ENCODE measurements at regions not wholly inside any gene's neighbourhood (a gene's known extent, or its start where the extent isn't known, plus 50 kb on each side); places are given as distances from the start of the nearest gene placed in this dataset.

DNA sequence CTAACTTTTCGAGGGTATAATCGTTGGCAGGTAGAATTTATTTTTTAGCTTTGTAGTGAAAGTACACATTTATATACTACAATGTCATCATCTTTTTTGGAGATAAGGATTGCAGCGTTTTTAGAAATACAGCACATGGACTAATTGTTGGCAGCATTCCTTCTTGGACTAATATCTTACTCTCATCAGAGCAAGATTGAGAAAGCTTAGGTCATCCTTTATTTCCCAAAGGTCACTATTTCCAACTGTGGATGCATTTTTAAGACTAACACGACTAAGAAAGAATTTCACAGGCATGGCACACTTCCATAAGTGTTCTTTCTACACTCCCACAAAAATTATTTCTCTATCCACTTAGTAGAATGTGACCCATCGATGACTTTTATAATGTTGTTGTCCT is 732.3 kb downstream of the NCAM2 start:
- DNase-seq = no peak

DNA sequence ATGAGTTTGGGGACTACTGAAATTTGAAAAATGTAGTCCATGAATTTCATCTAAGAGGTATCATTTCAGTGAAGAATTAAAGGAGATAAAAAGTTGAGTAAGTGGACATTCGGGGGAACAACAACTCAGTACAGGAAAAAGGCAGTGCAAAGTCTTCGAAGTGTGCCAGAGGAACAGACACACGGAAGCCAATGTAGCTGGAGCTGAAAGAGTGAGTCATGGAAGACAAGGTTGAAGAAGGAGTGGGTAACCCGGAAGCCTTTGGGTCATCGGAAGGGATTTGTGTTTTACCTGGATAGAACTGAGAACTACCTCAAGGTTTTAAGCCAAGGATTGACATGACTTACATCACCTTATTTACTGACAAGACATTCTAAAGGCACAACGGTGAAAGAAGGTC is 733.4 kb downstream of the NCAM2 start:
- DNase-seq = no peak

DNA sequence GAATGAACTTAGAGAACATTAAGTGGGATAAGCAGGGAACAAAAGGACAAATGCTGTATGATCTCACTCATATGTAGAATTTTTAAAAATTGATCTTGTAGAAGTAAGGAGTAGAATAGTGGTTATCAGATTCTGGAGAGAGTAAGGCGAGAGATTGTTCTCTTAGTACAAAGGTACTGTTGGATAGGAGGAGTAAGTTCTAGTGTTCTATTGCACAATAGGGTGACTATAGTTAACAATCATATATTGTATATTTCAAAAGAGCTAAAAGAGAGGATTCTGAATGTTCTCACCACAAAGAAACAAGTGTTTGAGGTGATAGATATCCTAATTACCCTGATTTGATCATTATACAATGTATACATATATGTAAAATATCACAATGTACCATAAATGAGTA is 735.9 kb downstream of the NCAM2 start:
- no peak for DNase-seq

DNA sequence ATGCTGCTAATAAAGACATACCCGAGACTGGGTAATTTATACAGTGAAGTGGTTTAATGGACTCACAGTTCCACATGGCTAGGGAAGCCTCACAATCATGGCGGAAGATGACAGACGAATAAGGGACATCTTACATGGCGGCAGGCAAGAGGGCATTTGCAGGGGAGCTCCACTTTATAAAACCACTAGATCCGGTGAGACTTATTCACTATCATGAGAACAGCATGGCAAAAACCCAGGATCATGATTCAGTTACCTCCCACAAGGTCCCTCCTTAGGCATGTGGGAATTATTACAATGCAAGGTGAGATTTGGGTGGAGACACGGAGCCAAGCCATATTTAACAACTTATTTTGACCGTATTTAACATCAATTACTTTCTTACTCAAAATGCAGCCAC is 739.0 kb downstream of the NCAM2 start:
- no peak for DNase-seq

DNA sequence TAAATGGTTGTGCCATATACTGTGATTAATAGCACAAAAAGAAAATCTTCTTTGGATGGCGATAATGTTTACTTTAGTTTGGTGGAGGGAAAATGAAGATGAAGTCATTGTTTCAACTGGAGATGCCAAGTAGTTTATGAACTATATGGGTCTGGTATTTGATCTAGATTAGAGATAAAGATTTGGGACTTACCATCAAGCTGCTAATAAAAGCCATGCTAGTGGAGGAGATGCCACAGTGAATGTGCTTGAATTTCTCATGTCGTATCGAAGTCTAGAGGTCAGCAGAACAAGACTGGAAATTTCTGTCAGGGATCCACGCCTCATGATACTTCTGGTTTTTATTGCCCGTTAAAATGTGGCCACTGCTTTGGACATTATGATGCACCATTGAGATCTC is 742.0 kb downstream of the NCAM2 start:
- no peak for DNase-seq

DNA sequence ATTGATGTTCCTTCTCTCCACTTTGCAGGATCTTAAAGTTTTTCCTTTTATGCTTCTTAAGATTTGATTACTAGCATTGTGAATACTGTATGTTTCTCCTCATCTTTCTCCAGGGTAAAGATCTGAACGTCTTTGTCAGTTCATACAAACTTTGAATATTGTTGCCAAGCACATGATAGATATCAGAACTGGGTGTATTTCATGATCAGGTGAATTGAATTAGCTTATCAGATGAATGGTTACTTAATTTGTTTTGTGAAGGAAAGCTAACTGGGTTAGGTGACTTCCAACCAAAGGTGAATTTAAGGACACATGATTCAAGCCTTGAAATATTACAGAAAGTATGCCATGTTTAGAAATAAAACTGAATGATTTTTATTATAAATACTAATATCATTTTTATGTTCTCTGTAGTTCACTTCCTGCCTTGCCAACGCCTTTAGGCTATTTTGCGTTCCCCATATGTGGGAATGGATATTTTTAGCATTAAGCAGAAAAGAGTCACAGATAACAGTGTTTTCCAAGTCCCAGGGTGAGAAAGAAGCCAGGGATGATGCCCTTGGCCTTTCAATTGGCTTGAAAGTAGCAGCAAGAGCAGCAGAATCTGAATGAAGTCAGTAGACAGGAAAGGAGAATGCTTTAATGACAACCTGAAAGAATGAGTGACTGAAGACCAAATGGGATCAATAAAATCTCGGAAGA is 752.1 kb downstream of the NCAM2 start:
- DNase-seq = no peak

DNA sequence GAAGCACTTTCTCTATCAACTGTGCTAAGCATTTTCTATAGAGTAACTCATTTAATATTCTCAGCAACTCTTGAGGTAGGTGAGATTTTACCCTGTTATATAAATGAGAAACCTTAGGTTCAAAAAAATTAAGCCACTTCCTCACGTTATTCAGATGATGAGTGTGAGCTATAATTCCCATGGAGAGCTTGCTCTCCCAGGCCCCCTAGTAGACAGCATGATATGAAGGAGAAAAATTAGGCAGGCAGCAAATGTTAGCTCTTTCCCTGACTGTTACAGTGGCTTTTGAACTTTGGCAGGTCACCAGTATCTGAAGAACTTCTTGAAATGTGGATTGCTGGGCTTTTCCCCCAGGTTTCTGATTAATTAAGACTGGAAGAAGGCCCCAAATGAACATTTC is 753.1 kb downstream of the NCAM2 start:
- no peak for DNase-seq

DNA sequence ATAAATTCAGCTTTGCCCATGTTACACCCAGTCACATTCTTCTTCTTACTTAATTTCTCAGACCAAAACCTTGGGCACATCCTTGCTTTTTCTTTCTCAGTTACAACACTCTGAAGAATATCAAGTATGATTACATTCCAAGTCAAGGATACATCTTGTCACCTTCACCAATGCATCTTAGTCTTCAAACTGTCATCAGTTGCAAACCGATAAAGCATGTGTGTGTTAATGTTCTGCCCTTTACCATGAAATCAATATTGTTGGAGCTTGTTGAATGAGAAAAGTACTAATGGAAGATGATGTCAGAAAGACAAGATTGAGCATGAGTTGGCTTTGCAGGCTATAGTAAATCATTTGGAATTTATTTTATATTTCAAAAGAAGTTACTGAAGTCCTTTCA is 764.6 kb downstream of the NCAM2 start:
- DNase-seq = no peak

DNA sequence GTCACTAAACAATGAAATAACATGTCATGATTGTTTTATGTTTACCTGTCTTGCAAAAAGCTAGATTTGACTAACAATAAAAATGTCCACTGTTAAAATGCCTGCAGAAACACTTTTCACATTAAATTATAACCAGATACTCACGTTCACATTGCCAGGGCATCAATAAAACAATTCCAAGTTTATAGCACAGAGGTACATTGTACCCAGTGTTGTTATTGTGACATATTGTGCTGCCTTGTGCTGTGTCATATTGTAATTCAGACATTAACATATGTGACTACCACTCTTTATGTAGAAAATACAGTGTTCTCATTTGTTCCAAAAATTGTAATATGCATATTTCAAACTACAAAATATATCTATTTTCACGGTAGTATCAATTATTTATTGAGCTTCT is 766.1 kb downstream of the NCAM2 start:
- no peak for DNase-seq

DNA sequence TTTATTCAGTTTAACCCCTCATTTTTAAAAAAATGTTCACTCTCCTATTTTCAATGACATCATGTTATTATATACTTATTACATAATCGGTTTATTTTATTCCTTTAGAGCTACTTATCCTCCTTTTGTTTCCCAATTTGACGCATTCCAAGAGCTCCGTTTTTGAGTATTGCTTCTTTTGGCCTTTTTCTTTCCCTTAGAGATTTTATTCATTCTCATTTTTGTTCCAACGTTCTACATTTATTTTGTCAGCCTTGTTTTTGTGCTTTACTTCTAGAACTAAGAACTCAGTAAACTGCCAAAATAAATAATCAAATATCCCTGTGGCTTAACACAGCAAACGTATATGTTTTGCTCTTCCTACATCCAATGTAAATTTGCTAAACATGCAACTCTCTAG is 769.1 kb downstream of the NCAM2 start:
- no peak for DNase-seq

DNA sequence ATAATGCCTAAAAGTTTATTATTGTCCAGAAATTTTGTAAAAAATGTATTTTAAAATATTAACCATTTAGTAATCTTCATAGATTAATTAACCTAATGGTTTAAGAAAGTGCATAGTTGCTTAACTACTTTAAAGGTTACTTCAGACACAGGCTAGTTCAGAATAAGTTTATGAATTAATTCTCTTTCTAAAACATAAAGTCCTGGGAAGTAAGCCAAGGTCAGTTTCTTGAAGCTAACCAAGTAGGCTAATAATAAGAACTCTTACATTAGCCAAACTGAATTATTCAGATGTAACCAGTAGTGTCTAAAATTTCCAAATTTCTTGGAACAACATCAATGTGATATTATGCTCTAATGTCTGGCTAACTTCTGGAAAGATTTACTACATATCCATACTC is 790.4 kb downstream of the NCAM2 start:
- no peak for DNase-seq

DNA sequence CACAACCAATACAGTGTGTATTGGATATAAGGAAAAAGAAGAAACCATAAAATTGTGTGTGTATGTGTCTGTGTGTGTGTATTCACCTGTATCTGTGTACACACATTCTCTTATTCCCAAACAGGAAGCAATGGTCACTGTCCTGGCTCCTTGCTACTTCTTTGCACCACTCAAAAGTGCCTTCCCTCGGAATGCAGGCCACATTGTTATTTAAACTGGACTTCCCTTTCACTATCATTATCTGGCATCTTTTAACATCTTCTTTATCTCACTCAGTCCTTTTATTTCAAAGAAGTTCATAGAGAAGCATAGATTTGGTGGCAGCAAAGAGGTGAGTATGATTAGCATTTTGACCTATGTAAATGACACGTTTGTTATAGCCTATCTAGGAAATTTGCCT is 803.7 kb downstream of the NCAM2 start:
- DNase-seq = no peak

DNA sequence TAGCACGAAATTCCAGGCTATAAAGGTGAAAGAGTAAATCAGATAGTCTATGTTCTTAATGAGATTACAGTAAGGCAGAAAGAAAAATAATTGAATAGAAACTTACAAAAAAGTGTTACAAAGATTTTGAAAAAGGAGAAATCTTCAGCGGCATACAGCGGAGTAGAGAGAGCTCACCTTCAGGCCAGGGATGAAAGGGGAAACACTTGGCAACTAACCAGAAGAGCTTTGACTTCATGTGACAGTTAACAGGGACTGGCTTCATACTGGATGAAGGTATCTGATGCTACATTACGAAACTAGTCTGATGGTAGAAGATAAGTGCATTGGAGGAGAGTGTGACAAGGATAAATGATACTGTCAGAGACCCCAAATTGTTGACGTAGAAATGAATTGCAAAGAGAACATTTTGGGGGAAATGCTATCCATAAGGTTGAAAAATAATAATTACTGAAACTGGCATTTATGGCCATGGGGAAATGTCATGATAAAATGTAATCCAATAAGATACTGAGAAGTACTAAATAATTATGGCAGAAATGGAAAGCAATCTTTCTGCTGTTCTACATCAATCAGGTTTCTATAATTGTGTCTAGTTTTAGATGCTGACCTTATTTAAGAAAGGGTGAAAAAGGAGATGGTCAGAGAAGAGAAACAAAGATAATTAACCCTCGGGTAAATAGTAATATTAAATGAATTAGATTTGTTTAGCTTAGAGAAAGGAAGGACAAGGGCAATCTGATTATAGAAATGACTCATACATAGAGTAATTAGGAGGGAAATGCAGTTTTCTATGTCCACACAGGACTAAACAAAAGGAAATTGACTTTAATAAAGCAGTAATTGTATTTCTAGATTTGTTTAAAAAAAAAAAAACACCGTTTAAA is 808.7 kb downstream of the NCAM2 start:
- DNase-seq = no peak

DNA sequence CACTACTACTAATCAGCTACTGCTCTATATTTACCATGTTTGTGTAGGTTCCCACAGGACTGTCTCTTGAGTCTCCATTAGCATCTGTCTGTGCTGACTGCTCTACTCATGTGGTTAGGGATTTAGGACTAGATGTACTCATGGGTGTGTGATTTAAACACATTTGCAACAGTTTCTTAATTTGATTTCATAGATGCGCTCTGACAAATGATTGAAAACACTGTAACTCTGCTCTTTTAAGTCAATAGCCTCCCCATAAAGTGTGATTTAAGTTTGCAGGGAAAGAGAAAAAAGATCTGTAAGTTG is 809.3 kb downstream of the NCAM2 start:
- no peak for DNase-seq

DNA sequence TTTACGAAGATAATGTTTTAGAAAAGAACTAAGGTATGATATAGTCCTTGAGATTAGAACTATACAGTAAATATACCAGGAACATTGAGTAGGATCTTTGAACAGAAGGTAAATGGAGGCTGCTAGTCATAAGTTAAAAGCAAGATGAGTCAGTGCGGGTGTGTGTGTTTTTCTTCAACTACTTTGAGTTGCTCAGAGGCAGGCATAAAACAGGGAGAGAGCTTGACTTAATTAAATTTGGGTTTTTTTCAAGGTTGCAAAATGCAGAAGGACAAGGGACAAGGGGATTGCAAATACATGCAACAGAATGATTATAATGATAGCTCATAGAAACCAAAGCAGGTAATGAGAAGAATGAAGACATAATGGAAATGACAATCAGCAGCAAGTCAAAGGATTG is 815.1 kb downstream of the NCAM2 start:
- no peak for DNase-seq

DNA sequence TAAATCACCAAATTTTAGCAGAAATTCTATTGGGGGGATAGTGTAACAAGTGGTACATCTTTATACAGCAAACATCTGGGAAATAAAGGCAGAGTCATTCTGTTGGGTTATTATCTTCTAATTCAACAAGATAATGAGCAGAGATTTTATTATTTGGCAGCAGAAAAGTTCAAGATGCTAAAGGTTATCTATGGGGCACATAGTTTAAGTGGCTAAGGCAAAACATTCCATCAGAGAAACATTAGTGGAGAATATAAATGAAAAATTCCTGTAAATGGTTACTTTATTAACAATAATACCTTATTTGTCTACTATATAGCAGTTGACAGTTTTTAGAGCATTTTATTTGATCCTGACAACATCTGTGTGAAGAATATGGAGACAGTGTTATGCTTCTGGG is 815.7 kb downstream of the NCAM2 start:
- no peak for DNase-seq

DNA sequence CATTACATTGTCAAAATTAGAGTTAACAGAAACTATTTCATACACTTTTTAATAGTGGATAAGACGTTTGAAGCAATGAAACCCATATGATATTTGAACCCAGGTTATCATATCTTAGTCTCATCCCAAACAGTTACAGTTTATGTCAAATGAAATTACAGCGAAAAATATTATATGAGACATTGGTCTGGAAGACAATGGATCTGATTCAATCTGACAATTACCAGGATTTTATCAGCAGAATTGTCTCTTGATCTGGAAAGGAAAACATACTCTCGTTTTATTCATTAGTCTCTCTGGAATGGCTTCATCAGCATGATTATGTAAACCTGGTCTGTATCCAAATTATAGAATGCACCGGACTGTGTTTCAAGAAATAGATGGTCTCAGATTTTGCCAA is 818.6 kb downstream of the NCAM2 start:
- DNase-seq = no peak

DNA sequence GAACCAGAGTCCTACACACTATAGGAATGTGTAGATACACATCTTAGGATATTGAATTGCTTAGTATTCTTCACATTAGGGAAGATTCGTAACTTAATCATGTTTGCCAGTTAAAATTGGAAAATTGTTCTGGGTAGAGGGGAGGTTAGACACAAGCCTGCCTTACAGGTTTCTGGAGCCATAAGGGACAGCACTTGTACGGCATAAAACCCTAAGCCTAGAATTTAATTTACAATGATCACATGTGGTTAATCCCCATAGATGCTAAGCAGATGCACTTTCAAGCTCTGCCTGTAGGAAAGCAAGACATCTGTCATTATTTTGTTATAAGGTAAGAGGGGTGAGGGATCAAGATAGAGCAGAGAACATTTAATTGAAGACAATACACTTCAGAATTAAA is 820.7 kb downstream of the NCAM2 start:
- DNase-seq = no peak

DNA sequence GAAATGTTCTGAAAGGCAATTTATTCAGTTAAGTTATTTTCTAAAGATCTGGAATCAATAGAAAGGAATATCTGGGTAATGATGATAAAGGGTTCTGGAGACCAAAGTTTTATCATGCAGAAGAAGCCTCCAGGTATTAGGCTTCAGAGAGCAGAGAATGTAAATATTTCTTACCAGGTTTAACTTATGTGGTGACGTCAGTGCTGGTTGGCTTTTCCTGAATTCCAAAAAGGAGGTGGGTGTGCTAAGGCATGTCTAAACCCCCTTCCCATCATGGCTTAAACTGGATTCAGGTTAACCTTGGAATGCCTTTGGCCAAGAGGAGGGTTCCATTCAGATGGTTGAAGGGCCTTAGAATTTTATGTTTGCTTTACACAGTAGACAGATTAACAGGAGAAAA is 829.9 kb downstream of the NCAM2 start:
- DNase-seq = no peak

DNA sequence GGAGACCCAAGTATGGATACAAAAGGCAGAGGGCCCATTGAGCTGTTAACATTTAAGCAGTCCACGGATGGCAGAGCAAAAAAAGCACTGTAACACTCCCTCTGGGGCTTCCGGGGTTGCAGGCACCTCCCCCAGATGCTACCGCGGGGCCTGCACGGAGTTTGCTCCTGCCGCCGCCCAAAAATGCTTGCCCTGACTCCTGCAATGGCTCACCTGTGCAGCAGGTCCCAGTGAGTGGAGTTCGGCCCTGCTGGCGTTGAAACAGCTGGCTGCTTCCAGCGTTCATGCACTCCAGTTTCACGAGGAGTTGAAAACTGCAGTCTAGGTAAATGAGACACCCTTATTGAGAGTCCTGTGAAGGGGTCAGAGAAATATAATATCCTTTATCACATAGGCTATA is 832.8 kb downstream of the NCAM2 start:
- no peak for DNase-seq

DNA sequence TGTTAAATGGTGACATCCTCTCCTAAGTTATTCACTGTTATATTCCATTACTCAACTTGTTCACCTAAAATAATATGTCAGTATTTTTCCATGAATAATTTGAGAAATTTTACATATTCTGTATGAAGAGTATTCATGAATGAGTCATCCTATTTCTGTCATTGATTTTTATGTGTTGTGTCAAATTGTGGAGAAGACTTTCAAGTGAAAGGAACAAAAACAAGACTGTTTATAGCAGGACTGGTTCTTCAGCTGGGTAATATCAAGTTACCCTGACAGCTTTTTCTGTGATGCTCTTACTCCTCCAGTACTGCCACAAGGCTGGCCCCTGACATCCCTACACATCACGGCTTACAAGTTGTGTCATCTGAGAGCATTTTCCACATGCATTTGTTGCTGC is 847.7 kb downstream of the NCAM2 start:
- DNase-seq = no peak

DNA sequence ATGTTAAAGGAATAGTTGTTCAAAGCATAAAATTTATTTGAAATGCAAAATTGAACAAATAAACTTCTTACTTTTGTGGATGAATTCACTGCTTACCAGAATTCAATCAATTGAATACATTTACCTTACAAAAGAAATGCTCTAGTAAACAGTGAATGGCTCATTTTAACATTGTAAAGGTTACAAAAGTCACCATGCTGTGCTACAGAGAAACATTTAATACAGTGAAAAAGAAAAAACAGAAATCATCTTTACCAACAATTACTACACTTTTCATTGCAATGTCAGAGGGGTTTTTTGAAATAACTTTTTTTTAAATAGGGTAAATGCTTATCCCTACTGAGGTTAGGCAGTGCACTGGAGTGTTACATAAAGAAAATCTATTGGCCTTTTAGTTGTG is 853.0 kb downstream of the NCAM2 start:
- DNase-seq = no peak

DNA sequence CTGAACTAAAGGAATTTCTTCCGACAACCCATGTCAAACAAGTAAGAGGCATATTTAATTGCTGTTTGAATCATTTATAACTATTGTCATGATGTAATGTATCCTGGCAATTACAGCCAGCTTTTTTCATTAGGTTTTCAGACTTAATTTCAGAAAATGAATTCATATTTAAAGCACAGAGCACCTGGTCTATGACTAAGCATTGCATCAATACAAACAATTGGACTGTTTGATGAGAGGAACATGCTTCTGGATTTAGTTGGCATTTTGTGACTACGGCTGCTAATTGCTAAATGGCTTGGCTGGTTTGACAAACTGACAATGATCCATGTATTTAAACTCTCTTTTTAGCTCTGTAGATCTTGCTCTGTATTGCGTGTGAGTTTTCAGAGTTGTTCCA is 853.4 kb downstream of the NCAM2 start:
- no peak for DNase-seq

DNA sequence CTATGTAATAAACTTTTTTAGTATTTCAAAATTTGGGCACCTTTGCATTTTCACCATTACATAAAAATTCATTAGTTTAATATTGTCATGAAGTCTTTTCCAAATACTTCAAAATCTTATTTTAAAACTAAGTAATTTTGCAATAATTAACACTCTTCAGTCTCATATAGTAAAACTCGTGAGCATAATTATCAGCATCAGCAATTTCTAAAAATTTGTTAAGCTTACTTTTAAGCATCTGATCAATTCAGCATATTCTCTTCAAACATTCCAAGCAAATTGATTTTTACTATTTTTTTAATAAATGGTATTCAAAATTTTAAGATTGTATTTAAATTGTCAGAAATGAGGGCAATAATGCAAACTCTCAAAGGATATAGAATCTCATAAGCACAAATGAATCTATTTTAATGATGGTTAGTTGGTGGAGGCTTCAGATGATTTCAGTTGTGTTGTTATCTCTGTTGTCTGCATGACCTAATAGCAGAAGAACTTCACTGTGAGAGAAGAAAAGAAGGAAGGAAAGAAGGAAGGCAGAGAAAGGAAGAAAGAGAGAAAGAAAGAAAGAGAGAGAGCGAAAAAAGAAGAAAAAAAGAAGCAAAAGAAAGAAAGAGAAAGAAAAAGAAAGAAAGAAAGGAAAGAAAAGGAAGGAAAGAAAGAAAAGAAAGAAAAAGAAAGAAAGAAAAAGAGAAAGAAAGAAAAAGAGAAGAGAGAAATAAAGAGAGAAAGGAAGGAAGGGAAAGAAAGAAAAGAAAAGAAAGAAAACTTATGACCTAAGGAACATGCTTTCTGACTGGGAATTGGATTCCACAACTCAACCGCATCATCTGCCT is 860.5 kb downstream of the NCAM2 start:
- DNase-seq = no peak
